ENCODE measurements at regions not wholly inside any gene's neighbourhood (a gene's known extent, or its start where the extent isn't known, plus 50 kb on each side); places are given as distances from the start of the nearest gene placed in this dataset.

GRCh38 chr4:63728480-63729177 lies 680.6 kb downstream of the TECRL start:
- no peak for DNase-seq (ENCODE audit: extremely low spot score)
- Histone ChIP-seq H3K36me3 (ENCODE audit: insufficient read depth) (no peaks in the 10 kb centered on the region), H3K4me3 (ENCODE audit: low read depth, low read length) (no peak overlapping the region), H3K4me1 (ENCODE audit: insufficient read depth) (no peaks in the 10 kb centered on the region), H3K27ac (ENCODE audit: low read depth) (no peak overlapping the region)
- WGBS = 41% methylated on average over 3 of the region's 3 CpGs

GRCh38 chr4:63717384-63717783 lies 691.9 kb downstream of the TECRL start:
- 28% methylated on average over 2 of the region's 2 CpGs for WGBS
- DNase-seq (ENCODE audit: extremely low spot score) = peak; percentile 14
- no peak overlapping the region for H3K27ac ChIP-seq (ENCODE audit: low read depth)
- H3K4me3 ChIP-seq (ENCODE audit: low read depth, low read length) = no peak overlapping the region
- no peaks in the 10 kb centered on the region for H3K36me3 ChIP-seq (ENCODE audit: insufficient read depth)
- no peaks in the 10 kb centered on the region for H3K4me1 ChIP-seq (ENCODE audit: insufficient read depth)

GRCh38 chr4:63708661-63709060 lies 700.6 kb downstream of the TECRL start:
- Histone ChIP-seq H3K4me1 (ENCODE audit: insufficient read depth) (no peaks in the 10 kb centered on the region), H3K36me3 (ENCODE audit: insufficient read depth) (no peaks in the 10 kb centered on the region), H3K4me3 (ENCODE audit: low read depth, low read length) (no peak overlapping the region), H3K27ac (ENCODE audit: low read depth) (no peak overlapping the region)
- DNase-seq (ENCODE audit: extremely low spot score) = no peak
- WGBS = 63% methylated on average over 2 of the region's 2 CpGs

GRCh38 chr4:63700569-63700968 lies 708.7 kb downstream of the TECRL start:
- H3K27ac ChIP-seq (ENCODE audit: low read depth) = no peak overlapping the region
- WGBS = 90% methylated on average over 6 of the region's 6 CpGs
- H3K4me1 ChIP-seq (ENCODE audit: insufficient read depth) = no peaks in the 10 kb centered on the region
- no peak for DNase-seq (ENCODE audit: extremely low spot score)
- H3K4me3 ChIP-seq (ENCODE audit: low read depth, low read length) = no peak overlapping the region
- no peaks in the 10 kb centered on the region for H3K36me3 ChIP-seq (ENCODE audit: insufficient read depth)

GRCh38 chr4:63693321-63693720 lies 715.9 kb downstream of the TECRL start:
- DNase-seq (ENCODE audit: extremely low spot score) = no peak
- WGBS = 84% methylated on average over 2 of the region's 2 CpGs
- Histone ChIP-seq H3K36me3 (ENCODE audit: insufficient read depth) (no peaks in the 10 kb centered on the region), H3K4me1 (ENCODE audit: insufficient read depth) (no peaks in the 10 kb centered on the region), H3K4me3 (ENCODE audit: low read depth, low read length) (no peak overlapping the region), H3K27ac (ENCODE audit: low read depth) (no peak overlapping the region)

GRCh38 chr4:63678358-63678931 lies 730.8 kb downstream of the TECRL start:
- Histone ChIP-seq H3K4me1 (ENCODE audit: insufficient read depth) (no peaks in the 10 kb centered on the region), H3K4me3 (ENCODE audit: low read depth, low read length) (no peak overlapping the region), H3K27ac (ENCODE audit: low read depth) (no peak overlapping the region), H3K36me3 (ENCODE audit: insufficient read depth) (no peaks in the 10 kb centered on the region)
- 63% methylated on average over 3 of the region's 3 CpGs for WGBS
- DNase-seq (ENCODE audit: extremely low spot score) = no peak

- Histone ChIP-seq H3K27ac (ENCODE audit: low read depth) (no peak overlapping the region), H3K36me3 (ENCODE audit: insufficient read depth) (no peaks in the 10 kb centered on the region), H3K4me1 (ENCODE audit: insufficient read depth) (no peaks in the 10 kb centered on the region), H3K4me3 (ENCODE audit: low read depth, low read length) (no peak overlapping the region)
- DNase-seq (ENCODE audit: extremely low spot score) = no peak
- WGBS = 64% methylated on average over 1 of the region's 1 CpG
Observed at GRCh38 chr4:63670735-63671134, 738.5 kb downstream of the TECRL start.

GRCh38 chr4:63663870-63664269 lies 745.4 kb downstream of the TECRL start:
- no peak for DNase-seq (ENCODE audit: extremely low spot score)
- Histone ChIP-seq H3K36me3 (ENCODE audit: insufficient read depth) (no peaks in the 10 kb centered on the region), H3K4me1 (ENCODE audit: insufficient read depth) (no peaks in the 10 kb centered on the region), H3K4me3 (ENCODE audit: low read depth, low read length) (no peak overlapping the region), H3K27ac (ENCODE audit: low read depth) (no peak overlapping the region)
- 86% methylated on average over 2 of the region's 2 CpGs for WGBS

GRCh38 chr4:63644396-63644795 lies 764.9 kb downstream of the TECRL start:
- no peak overlapping the region for H3K4me3 ChIP-seq (ENCODE audit: low read depth, low read length)
- no peaks in the 10 kb centered on the region for H3K36me3 ChIP-seq (ENCODE audit: insufficient read depth)
- 57% methylated on average over 3 of the region's 3 CpGs for WGBS
- no peak overlapping the region for H3K27ac ChIP-seq (ENCODE audit: low read depth)
- H3K4me1 ChIP-seq (ENCODE audit: insufficient read depth) = no peaks in the 10 kb centered on the region
- DNase-seq (ENCODE audit: extremely low spot score) = no peak

GRCh38 chr4:63637270-63637669 lies 772.0 kb downstream of the TECRL start:
- Histone ChIP-seq H3K4me3 (ENCODE audit: low read depth, low read length) (no peak overlapping the region), H3K36me3 (ENCODE audit: insufficient read depth) (no peaks in the 10 kb centered on the region), H3K4me1 (ENCODE audit: insufficient read depth) (no peaks in the 10 kb centered on the region), H3K27ac (ENCODE audit: low read depth) (no peak overlapping the region)
- no peak for DNase-seq (ENCODE audit: extremely low spot score)

- no peak overlapping the region for H3K27ac ChIP-seq (ENCODE audit: low read depth)
- WGBS = 81% methylated on average over 2 of the region's 2 CpGs
- DNase-seq (ENCODE audit: extremely low spot score) = no peak
Observed at GRCh38 chr4:63632858-63633257, 776.4 kb downstream of the TECRL start.

GRCh38 chr4:63620271-63620670 lies 789.0 kb downstream of the TECRL start:
- no peak overlapping the region for H3K27ac ChIP-seq (ENCODE audit: low read depth)
- no peaks in the 10 kb centered on the region for H3K4me1 ChIP-seq (ENCODE audit: insufficient read depth)
- H3K36me3 ChIP-seq (ENCODE audit: insufficient read depth) = no peaks in the 10 kb centered on the region
- H3K4me3 ChIP-seq (ENCODE audit: low read depth, low read length) = no peak overlapping the region
- DNase-seq (ENCODE audit: extremely low spot score) = no peak
- 23% methylated on average over 2 of the region's 2 CpGs for WGBS

More at GRCh38 chr4:63632858-63633257, 776.4 kb downstream of the TECRL start:
- Histone ChIP-seq H3K4me1 (ENCODE audit: insufficient read depth) (no peaks in the 10 kb centered on the region), H3K4me3 (ENCODE audit: low read depth, low read length) (no peak overlapping the region), H3K36me3 (ENCODE audit: insufficient read depth) (no peaks in the 10 kb centered on the region)

GRCh38 chr4:63619771-63620170 lies 789.5 kb downstream of the TECRL start:
- Histone ChIP-seq H3K4me1 (ENCODE audit: insufficient read depth) (no peaks in the 10 kb centered on the region), H3K36me3 (ENCODE audit: insufficient read depth) (no peaks in the 10 kb centered on the region), H3K4me3 (ENCODE audit: low read depth, low read length) (no peak overlapping the region), H3K27ac (ENCODE audit: low read depth) (no peak overlapping the region)
- no peak for DNase-seq (ENCODE audit: extremely low spot score)
- WGBS = 38% methylated on average over 1 of the region's 1 CpG

GRCh38 chr4:63618883-63619718 lies 790.1 kb downstream of the TECRL start:
- no peak for DNase-seq (ENCODE audit: extremely low spot score)

More at GRCh38 chr4:63618883-63619718, 790.1 kb downstream of the TECRL start:
- Histone ChIP-seq H3K4me1 (ENCODE audit: insufficient read depth) (no peaks in the 10 kb centered on the region), H3K36me3 (ENCODE audit: insufficient read depth) (no peaks in the 10 kb centered on the region), H3K27ac (ENCODE audit: low read depth) (no peak overlapping the region), H3K4me3 (ENCODE audit: low read depth, low read length) (no peak overlapping the region)
- 44% methylated on average over 6 of the region's 6 CpGs for WGBS

All from urinary bladder (tissue), 3 donors.